ENCODE measurements at regions not wholly inside any gene's neighbourhood (a gene's known extent, or its start where the extent isn't known, plus 50 kb on each side); places are given as distances from the start of the nearest gene placed in this dataset.

DNA sequence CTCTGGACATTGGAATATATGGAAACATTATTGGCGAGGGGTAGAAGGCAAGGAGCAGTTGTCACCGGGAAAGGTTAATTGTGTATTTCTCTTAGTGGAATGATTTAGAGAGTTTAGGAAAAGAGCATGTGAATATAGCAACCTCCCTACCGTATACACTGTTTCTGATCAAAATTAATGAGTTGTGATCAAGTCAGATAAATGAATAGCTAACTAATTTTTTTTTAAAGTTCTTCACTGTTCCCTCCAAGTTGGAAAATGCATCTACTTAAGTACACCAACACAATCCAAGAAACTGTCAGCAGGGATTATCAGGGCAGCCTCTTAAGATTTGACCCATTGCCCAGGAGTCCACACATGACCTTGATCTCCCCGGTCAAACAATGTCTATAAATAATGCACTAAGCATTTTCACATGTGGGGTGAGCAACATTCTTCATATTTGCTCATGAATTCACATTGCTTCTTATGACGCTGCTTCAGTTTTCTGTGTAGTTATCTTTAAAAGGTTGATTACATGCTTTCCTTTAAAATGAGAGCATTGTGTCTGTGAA is 680.8 kb upstream of the NRSN1 start:
- no peak for TF ChIP-seq POLR2A (IDR thresholded peaks at IDR 0.05)
- TF ChIP-seq, protein P1, sequence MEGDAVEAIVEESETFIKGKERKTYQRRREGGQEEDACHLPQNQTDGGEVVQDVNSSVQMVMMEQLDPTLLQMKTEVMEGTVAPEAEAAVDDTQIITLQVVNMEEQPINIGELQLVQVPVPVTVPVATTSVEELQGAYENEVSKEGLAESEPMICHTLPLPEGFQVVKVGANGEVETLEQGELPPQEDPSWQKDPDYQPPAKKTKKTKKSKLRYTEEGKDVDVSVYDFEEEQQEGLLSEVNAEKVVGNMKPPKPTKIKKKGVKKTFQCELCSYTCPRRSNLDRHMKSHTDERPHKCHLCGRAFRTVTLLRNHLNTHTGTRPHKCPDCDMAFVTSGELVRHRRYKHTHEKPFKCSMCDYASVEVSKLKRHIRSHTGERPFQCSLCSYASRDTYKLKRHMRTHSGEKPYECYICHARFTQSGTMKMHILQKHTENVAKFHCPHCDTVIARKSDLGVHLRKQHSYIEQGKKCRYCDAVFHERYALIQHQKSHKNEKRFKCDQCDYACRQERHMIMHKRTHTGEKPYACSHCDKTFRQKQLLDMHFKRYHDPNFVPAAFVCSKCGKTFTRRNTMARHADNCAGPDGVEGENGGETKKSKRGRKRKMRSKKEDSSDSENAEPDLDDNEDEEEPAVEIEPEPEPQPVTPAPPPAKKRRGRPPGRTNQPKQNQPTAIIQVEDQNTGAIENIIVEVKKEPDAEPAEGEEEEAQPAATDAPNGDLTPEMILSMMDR (IDR thresholded peaks at IDR 0.05), result no peak
- TF ChIP-seq EP300 (IDR thresholded peaks at IDR 0.05), result no peak

All from tibial nerve (tissue), 4 donors.